ENCODE measurements at regions not wholly inside any gene's neighbourhood (a gene's known extent, or its start where the extent isn't known, plus 50 kb on each side); places are given as distances from the start of the nearest gene placed in this dataset.
"Not testable (repeated sequence)": the region's sequence is repeated elsewhere in the genome, so short reads cannot be mapped to it uniquely, and the experiment has no call there.

DNA sequence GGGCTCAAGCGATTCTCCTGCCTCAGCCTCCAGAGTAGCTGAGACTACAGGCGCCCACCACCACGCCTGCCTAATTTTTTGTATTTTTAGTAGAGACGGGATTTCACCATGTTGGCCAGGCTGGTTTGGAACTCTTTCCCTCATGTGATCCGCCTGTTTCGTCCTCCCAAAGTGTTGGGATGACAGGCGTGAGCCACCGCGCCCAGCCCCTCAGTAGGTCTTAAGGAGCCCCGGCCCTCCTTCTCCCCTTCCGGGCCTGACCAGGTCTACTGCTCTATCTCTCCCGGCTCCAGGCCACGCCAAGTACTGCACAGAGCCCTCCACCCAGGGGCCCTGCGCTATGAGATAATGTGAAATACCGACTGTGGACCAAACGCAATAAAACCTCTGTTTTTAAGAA is 785.5 kb downstream of the FOXD4L5 start:
- DNase-seq (ENCODE audit: low spot score); in situ Hi-C loops (cut with MboI; ENCODE audit: low pct_unique_long_range_greater_than_20kb, low sequenced_read_pairs, unreplicated experiment): not testable (repeated sequence)

DNA sequence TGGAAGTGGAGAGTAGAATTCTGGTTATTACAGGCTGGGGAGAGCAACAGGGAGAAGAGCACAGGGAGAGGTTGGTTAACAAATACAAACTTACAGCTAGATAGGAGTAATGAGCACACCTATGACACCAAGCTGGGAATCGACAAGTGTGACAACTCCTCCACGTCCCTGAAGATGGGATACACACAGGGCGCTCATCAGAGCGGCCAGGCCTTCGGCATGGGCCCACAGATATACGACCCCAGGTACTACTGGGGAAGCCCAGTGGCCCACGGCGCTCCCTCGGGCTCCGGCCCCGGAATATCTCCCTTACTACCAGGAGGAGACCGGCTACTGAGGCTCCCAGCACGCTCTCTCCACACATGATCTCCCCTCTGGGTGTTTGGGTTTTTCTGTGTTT is 786.6 kb downstream of the FOXD4L5 start:
- in situ Hi-C loops (cut with MboI; ENCODE audit: low pct_unique_long_range_greater_than_20kb, low sequenced_read_pairs, unreplicated experiment), result not testable (repeated sequence)
- DNase-seq (ENCODE audit: low spot score), result peak; percentile 0

DNA sequence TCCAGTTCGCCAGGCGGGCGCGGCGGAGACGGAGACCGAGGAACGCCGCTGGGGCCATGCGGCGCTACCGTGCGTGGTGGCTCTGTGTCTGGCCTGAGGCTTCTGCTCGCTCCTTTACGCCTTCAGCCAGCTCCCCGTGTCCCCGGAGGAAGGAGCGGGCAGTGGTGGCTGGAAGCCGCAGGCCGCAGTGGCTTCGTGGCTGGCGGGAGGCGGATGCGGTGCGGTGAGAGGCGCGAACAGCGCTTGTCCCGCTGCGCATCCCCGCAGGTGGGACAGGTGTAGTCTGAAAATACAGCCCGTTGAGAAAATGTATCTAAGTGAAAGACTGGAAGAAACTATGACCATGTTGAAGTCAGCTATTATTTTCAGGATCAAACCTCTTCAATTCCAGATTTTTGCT is 796.5 kb downstream of the FOXD4L5 start:
- DNase-seq (ENCODE audit: low spot score); in situ Hi-C loops (cut with MboI; ENCODE audit: low pct_unique_long_range_greater_than_20kb, low sequenced_read_pairs, unreplicated experiment): not testable (repeated sequence)

DNA sequence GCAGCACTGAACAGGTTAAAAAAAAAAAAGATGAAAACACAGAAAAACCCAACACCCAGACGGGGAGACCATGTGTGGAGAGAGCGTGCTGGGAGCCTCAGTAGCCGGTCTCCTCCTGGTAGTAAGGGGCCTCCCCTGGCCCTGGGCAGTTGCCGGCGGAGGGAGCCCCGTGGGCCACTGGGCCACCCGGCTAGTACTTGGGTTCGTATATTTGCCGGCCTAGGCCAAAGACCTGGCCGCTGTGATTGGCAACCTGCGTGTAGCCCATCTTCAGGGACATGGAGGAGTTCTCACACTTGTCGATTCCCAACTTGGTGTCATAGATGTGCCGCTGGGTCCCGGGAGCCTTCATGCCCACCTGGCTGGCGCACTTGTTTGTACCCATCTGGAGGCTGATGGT is 798.9 kb downstream of the FOXD4L5 start:
- DNase-seq (ENCODE audit: low spot score); in situ Hi-C loops (cut with MboI; ENCODE audit: low pct_unique_long_range_greater_than_20kb, low sequenced_read_pairs, unreplicated experiment): not testable (repeated sequence)

DNA sequence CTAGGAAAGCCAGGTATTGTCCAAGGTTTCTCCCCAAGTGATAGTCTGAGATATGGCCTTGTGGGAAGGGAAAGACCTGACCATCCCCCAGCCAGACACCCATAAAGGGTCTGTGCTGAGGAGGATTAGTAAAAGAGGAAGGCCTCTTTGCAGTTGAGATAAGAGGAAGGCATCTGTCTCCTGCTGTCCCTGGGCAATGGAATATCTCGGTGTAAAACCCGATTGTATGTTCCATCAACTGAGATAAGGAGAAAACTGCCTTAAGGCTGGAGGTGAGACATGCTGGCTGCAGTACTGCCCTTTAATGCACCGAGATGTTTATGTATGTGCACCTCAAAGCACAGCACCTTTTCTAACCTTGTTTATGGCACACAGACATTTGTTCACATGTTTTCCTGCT is 805.9 kb downstream of the FOXD4L5 start:
- in situ Hi-C loops (cut with MboI; ENCODE audit: low pct_unique_long_range_greater_than_20kb, low sequenced_read_pairs, unreplicated experiment); DNase-seq (ENCODE audit: low spot score): not testable (repeated sequence)

DNA sequence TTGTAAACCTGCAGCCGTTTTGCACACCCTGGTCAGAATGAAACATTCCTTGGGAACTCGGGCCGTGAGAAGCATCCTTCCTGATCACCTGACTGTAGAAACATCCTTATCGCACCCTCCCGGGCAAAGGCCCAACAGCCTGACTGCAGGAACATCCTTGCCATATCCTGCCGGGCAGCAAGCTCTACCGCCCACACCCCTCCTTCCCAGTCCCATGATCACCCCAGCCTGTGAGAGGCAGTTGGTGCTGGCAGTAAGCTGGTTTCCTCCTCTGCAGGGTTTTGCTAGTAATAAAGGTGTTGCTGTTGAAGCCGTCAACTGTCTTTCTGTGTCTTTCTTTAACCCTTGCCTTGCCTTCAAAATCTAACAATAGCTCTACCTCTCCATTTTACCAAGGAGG is 816.1 kb downstream of the FOXD4L5 start:
- DNase-seq (ENCODE audit: low spot score), result not testable (repeated sequence)

DNA sequence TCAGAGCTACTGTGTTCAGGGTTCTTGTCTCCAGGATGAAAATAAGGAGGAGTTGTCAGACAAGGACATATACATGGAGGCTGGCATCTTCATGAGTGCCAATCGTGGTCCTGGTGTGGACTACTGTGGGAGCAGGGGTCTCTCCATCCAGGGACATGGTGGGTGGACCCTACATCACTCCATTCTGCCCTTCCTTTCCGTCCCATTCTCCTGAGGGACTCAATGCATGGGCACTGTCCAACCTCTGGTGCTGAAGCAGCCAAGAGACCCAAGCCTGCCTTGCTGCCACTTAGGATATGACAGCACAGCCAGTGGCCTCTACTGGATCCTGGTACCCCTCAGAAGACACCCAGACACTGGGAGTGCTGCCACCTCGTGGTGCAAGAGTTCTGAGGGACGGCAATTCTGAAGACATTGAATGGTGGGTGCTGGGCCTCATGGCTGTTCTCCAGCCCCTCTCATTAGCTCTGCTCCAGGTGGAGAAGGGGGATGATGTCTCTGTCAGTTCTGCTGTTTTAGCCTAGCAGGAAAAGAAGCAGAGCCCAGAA is 818.9 kb downstream of the FOXD4L5 start:
- in situ Hi-C loops (cut with MboI; ENCODE audit: low pct_unique_long_range_greater_than_20kb, low sequenced_read_pairs, unreplicated experiment); DNase-seq (ENCODE audit: low spot score): not testable (repeated sequence)

More for the DNA sequence above, 816.1 kb downstream of the FOXD4L5 start:
- in situ Hi-C loops (cut with MboI; ENCODE audit: low pct_unique_long_range_greater_than_20kb, low sequenced_read_pairs, unreplicated experiment), result not testable (repeated sequence)

DNA sequence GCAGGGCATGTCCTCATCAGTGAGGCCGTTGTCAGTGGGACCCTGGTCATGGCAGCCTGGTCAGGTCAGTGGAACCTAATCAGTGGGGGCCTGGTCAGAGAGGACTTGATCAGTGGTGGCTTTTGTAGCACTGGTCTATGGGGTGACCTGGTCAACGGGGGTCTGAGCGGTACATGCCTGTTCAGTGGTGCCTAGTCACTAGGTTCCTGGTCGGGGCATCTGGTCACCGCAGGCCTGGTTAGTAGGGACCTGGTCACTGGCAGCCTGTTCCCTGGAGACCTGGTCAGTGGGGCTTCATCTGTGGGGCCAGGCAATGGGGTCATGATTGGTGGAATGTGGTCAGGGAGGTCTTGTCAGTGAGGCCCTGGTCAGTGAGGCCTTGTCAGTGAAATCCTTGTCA is 823.1 kb downstream of the FOXD4L5 start:
- in situ Hi-C loops (cut with MboI; ENCODE audit: low pct_unique_long_range_greater_than_20kb, low sequenced_read_pairs, unreplicated experiment); DNase-seq (ENCODE audit: low spot score): not testable (repeated sequence)

DNA sequence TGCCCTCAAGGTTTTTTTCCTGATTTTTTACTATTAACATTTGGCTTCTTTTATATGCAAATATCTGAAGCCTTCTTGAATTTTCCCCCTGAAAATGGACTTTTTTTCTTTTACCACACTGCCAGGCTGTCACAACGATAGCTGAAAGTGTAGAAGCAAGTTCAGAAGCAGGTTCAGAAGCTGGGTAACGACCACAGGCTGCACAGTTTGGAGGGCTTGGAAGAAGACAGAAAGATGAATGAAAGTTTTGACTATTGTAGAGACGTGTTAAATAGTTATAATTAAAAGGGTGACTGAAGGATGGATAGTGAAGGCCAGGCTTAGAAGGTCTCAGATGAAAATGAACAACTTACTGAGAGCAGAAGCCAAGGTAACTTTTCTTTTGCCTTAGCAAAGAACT is 826.4 kb downstream of the FOXD4L5 start:
- in situ Hi-C loops (cut with MboI; ENCODE audit: low pct_unique_long_range_greater_than_20kb, low sequenced_read_pairs, unreplicated experiment); DNase-seq (ENCODE audit: low spot score): not testable (repeated sequence)

DNA sequence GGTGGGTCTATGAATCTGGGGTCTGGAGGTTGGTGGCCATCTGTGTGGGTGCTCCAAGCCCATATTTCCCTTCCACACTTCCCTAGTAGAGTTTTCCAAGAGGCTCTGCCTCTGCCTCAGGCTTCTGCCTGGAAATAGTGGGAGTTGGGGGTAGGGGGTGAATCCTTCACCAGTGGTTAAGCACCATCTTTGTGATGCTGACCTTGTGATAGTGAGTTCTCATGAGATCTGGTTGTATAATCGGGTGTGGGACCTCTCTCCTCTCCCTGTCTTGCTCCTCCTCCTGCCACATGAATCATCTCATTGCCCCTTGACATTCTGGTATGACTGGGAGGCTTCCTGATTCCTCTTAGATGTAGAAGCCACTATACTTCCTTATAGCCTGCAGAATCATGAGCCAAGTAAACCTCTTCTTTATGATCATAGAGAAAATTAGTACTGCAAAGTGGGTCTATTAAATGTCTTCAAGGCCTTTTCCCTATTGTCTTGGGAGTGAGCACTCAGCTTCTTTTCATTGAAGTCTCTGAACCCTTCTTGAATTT is 829.8 kb downstream of the FOXD4L5 start:
- DNase-seq (ENCODE audit: low spot score); in situ Hi-C loops (cut with MboI; ENCODE audit: low pct_unique_long_range_greater_than_20kb, low sequenced_read_pairs, unreplicated experiment): not testable (repeated sequence)

DNA sequence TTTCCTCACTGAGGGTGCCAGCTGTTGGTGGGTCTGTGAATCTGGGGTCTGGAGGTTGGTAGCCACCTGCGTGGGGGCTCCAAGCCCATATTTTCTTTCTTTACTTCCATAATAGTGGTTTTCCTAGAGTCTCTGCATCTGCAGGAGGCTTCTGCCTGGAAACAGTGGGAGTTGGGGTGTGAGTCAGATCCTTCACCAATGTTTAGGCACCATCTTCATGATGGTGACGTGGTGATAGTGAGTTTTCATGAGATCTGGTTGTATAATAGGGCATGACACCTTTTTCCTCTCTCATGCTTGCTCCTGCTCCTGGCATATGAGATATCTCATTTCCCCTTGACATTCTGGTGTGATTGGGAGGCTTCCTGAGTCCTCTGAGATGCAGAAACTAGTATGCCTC is 832.9 kb downstream of the FOXD4L5 start:
- in situ Hi-C loops (cut with MboI; ENCODE audit: low pct_unique_long_range_greater_than_20kb, low sequenced_read_pairs, unreplicated experiment); DNase-seq (ENCODE audit: low spot score): not testable (repeated sequence)

DNA sequence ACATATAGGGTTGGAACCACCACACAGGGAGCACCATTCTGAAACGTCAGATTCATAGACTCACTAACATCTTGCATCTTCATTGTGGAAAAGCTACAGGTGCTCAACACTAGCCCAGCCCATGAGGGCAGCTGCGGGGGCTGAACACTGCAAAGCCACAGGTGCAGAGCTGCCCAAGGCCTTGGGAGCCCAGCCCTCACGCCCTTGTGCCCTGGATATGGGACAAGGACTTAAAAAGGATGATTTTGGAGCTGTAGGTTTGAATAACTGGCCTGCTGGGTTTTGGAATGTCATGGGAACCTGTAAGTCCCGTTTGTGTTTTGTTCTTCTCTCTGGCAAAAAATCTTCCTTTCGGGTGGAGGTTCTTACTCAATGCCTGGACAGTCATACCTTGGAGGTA is 834.4 kb downstream of the FOXD4L5 start:
- DNase-seq (ENCODE audit: low spot score); in situ Hi-C loops (cut with MboI; ENCODE audit: low pct_unique_long_range_greater_than_20kb, low sequenced_read_pairs, unreplicated experiment): not testable (repeated sequence)

DNA sequence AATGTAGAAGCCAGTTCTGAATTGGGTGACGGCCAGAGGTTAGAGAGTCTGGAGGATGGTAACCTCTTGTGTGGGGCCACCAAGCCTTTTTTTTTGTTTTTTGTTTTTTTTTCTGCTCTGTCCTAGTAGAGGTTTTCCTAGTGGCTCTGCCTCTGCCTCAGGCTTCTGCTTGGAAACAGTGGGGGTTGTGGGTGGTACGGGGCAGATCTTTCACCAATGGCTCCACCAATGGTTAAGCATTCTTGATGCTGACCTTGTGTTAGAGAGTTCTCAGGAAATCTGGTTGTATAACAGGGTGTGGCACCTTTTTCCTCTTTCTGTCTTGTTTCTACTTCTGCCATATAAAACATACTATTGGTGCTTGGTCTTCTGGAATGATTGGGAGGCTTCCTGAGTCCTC is 836.0 kb downstream of the FOXD4L5 start:
- DNase-seq (ENCODE audit: low spot score); in situ Hi-C loops (cut with MboI; ENCODE audit: low pct_unique_long_range_greater_than_20kb, low sequenced_read_pairs, unreplicated experiment): not testable (repeated sequence)

DNA sequence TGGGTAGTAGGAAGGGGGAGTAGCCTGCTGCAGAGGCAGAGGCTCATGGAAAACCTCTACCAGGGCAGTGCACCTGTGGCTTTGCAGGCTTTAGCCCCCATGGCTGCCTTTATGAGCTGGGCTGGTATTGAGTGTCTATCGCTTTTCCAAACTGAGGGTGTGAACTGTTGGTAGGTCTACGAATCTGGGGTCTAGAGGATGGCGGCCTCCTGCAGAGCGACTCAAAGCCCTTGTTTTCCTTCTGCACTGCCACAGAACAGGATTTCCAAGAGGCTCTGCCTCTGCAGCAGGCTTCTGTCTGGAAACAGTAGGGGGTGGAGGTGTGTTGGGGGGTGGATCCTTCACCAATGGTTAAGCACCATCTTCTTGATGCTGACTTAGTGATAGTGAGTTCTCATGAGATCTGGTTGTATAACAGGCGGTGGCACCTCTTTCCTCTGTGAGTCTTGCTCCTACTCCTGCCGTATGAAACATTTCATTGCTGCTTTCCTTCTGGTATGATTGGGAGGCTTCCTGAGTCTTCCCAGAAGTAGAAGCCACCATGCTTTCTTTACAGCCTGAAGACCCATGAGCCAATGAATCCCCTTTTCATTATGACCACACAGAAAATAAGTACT is 840.0 kb downstream of the FOXD4L5 start:
- DNase-seq (ENCODE audit: low spot score); in situ Hi-C loops (cut with MboI; ENCODE audit: low pct_unique_long_range_greater_than_20kb, low sequenced_read_pairs, unreplicated experiment): not testable (repeated sequence)

DNA sequence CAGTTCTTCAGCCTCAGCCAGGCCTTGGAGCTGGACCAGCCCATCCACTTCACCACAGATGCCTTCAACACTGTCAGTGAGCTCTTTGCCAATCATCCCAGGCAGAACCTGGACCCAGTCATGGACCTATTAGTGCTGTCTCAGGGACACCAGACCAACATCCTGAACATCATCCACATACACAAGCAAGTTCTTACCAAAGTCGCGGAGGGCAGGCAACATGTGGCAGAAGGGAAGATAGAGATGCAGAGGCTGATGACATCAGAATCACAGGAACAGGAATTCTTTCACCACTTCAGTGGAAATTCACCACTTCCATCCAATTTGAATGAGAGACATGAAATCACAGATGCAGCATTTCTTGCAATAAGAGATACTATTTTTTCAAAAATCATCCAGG is 845.3 kb downstream of the FOXD4L5 start:
- DNase-seq (ENCODE audit: low spot score); in situ Hi-C loops (cut with MboI; ENCODE audit: low pct_unique_long_range_greater_than_20kb, low sequenced_read_pairs, unreplicated experiment): not testable (repeated sequence)

All from GM13977 (cell line).